H1 (cell line): ENCODE measurements at regions not wholly inside any gene's neighbourhood (a gene's known extent, or its start where the extent isn't known, plus 50 kb on each side); places are given as distances from the start of the nearest gene placed in this dataset.

Experiments
- CTCF ChIA-PET: fragments of 300-600 bp; sonication (Branson Sonifier 250); formaldehyde crosslinking; loops from one replicate; lab custom pipeline; 2021; ENCODE audit not compliant: partially characterized antibody; lab: Charles Lee
- POLR2A ChIA-PET: fragments of 300-600 bp; sonication (Branson Sonifier 250); formaldehyde crosslinking; loops from one replicate; lab custom pipeline; 2021; ENCODE audit warnings: inconsistent platforms; ENCODE audit not compliant: partially characterized antibody; lab: Charles Lee
- DNase-seq, 2 experiments: peaks; one replicate each; pipeline versions ENCODE4 v3.0.0 to v3.0.0-alpha.2; 2010 to 2022; ENCODE audit warnings: low spot score in 2 of 2, low read depth in 1 of 2, mixed read lengths in 1 of 2
- FAIRE-seq: peaks from 2 replicates; lab custom pipeline; 2011; peaks lifted over from hg19 to GRCh38; lab: Jason Lieb, UNC
- H2AFZ ChIP-seq: 2 replicates; pipeline ENCODE4 v1.8.1; 2012; ENCODE audit warnings: low read length, inconsistent platforms
- H2AK5ac ChIP-seq: 2 replicates; pipeline ENCODE4 v1.6.1; 2013; ENCODE audit warnings: low read depth, low read length
- H2BK120ac ChIP-seq: replicated peaks from 2 replicates; pipeline ENCODE3; 2013; ENCODE audit warnings: low read depth, low read length, inconsistent platforms
- H2BK12ac ChIP-seq: 2 replicates; pipeline ENCODE4 v1.6.1; 2013; ENCODE audit warnings: low read depth, low read length
- H2BK15ac ChIP-seq: 2 replicates; pipeline ENCODE4 v1.6.1; 2013; ENCODE audit warnings: low read length
- H2BK20ac ChIP-seq: 2 replicates; pipeline ENCODE4 v1.6.1; 2013; ENCODE audit warnings: low read length
- H2BK5ac ChIP-seq: 2 replicates; pipeline ENCODE4 v1.6.1; 2013; ENCODE audit warnings: low read depth, low read length
- H3K14ac ChIP-seq: 2 replicates; pipeline ENCODE4 v1.6.1; 2013; ENCODE audit warnings: inconsistent platforms; ENCODE audit not compliant: insufficient read length
- H3K18ac ChIP-seq: 2 replicates; pipeline ENCODE4 v1.6.1; 2013; ENCODE audit warnings: low read length; ENCODE audit errors: extremely low read depth
- H3K23ac ChIP-seq: 2 replicates; pipeline ENCODE4 v1.6.1; 2013; ENCODE audit warnings: inconsistent platforms; ENCODE audit not compliant: insufficient read length
- H3K23me2 ChIP-seq: 2 replicates; pipeline ENCODE4 v1.6.1; 2013; ENCODE audit warnings: low read depth, low read length
- H3K27ac ChIP-seq: 2 replicates; pipeline ENCODE4 v1.6.1; 2011; ENCODE audit warnings: low read depth, low read length, inconsistent platforms
- H3K27me3 ChIP-seq, 4 experiments: replicated peaks in 1 of 4; 1 replicate in 1 of 4; 2 replicates in 3 of 4; pipeline versions ENCODE4 v1.6.1 to v1.8.1; 2011 to 2013; ENCODE audit warnings: low read length in 3 of 4, mild to moderate bottlenecking in 3 of 4, inconsistent platforms in 2 of 4, mixed read lengths in 2 of 4, moderate library complexity in 1 of 4; ENCODE audit not compliant: control insufficient read depth in 3 of 4, insufficient read depth in 3 of 4; ENCODE audit errors: extremely low read depth in 1 of 4
- H3K36me3 ChIP-seq, 4 experiments: 2 replicates each; pipeline versions ENCODE4 v1.6.1 to v1.8.1; 2011 to 2013; ENCODE audit warnings: mild to moderate bottlenecking in 4 of 4, low read length in 3 of 4, moderate library complexity in 2 of 4, control low read depth in 1 of 4, inconsistent platforms in 1 of 4; ENCODE audit not compliant: insufficient read depth in 4 of 4, control insufficient read depth in 2 of 4
- H3K4ac ChIP-seq: replicated peaks from 2 replicates; pipeline ENCODE3; 2013; ENCODE audit warnings: low read length, low read depth, mixed read lengths, inconsistent platforms; ENCODE audit not compliant: insufficient read length
- H3K4me1 ChIP-seq, 4 experiments: replicated peaks in 1 of 4; 1 replicate in 1 of 4; 2 replicates in 3 of 4; pipeline versions ENCODE4 v1.6.1 to v1.8.1; 2011 to 2013; ENCODE audit warnings: low read length in 3 of 4, inconsistent platforms in 2 of 4, mixed read lengths in 1 of 4; ENCODE audit not compliant: insufficient read depth in 4 of 4, control insufficient read depth in 3 of 4
- H3K4me2 ChIP-seq, 2 experiments: 2 replicates each; pipeline versions ENCODE4 v1.6.1 to v1.8.1; 2011 to 2013; ENCODE audit warnings: low read depth in 2 of 2, low read length in 2 of 2, control low read depth in 1 of 2, inconsistent platforms in 1 of 2, mild to moderate bottlenecking in 1 of 2; ENCODE audit not compliant: insufficient read depth in 1 of 2
- H3K4me3 ChIP-seq, 4 experiments: fragments of 200-600, 300-600 bp in 1 of 4; sonication (generic), shearing (Covaris generic), sonication (Bioruptor Twin) in 1 of 4; 2 replicates each; pipeline versions ENCODE4 v1.5.1 to v1.8.1; 2011 to 2016; ENCODE audit warnings: low read length in 4 of 4, low read depth in 3 of 4, control low read depth in 2 of 4, inconsistent platforms in 2 of 4, mild to moderate bottlenecking in 2 of 4, mixed read lengths in 1 of 4, moderate library complexity in 1 of 4; ENCODE audit not compliant: insufficient read depth in 2 of 4; ENCODE audit errors: extremely low read depth in 1 of 4
- H3K56ac ChIP-seq: replicated peaks from 2 replicates; pipeline ENCODE3; 2013; ENCODE audit warnings: low read depth, mild to moderate bottlenecking, mixed read lengths, low read length, inconsistent platforms; ENCODE audit not compliant: insufficient read length
- H3K79me1 ChIP-seq: 2 replicates; pipeline ENCODE4 v1.6.1; 2013; ENCODE audit warnings: low read depth, low read length, control low read depth
- H3K79me2 ChIP-seq, 2 experiments: 2 replicates each; pipeline versions ENCODE4 v1.6.1 to v1.8.1; 2012 to 2013; ENCODE audit warnings: low read length in 2 of 2, mild to moderate bottlenecking in 2 of 2, inconsistent platforms in 1 of 2; ENCODE audit not compliant: insufficient read depth in 2 of 2, control insufficient read depth in 1 of 2
- H3K9ac ChIP-seq, 4 experiments: replicated peaks in 1 of 4; 1 replicate in 1 of 4; 2 replicates in 3 of 4; pipeline versions ENCODE4 v1.6.1 to v1.8.1; 2011 to 2013; ENCODE audit warnings: low read depth in 3 of 4, low read length in 3 of 4, control low read depth in 2 of 4, mild to moderate bottlenecking in 2 of 4, moderate library complexity in 2 of 4, inconsistent platforms in 1 of 4; ENCODE audit errors: extremely low read depth in 1 of 4
- H3K9me3 ChIP-seq, 2 experiments: 2 replicates each; pipeline versions ENCODE4 v1.6.1 to v1.8.1; 2012 to 2013; ENCODE audit warnings: mild to moderate bottlenecking in 2 of 2, moderate library complexity in 2 of 2, control low read depth in 1 of 2, inconsistent platforms in 1 of 2, low read depth in 1 of 2, low read length in 1 of 2, mixed read lengths in 1 of 2; ENCODE audit not compliant: insufficient read depth in 2 of 2
- H4K20me1 ChIP-seq, 2 experiments: replicated peaks in 1 of 2; 2 replicates each; pipeline versions ENCODE3 to v1.8.1; 2011 to 2013; ENCODE audit warnings: inconsistent platforms in 2 of 2, low read length in 2 of 2, mild to moderate bottlenecking in 1 of 2; ENCODE audit not compliant: insufficient read depth in 2 of 2, control insufficient read depth in 1 of 2
- H4K5ac ChIP-seq: 2 replicates; pipeline ENCODE4 v1.6.1; 2013; ENCODE audit warnings: low read length, low read depth, mixed read lengths, inconsistent platforms; ENCODE audit not compliant: insufficient read length
- H4K8ac ChIP-seq: 2 replicates; pipeline ENCODE4 v1.8.0; 2013; ENCODE audit warnings: mild to moderate bottlenecking, moderate library complexity, low read length, inconsistent platforms; ENCODE audit not compliant: insufficient read depth; ENCODE audit errors: extremely low read depth
- H4K91ac ChIP-seq: replicated peaks from 2 replicates; pipeline ENCODE3; 2013; ENCODE audit warnings: low read length, mixed read lengths, inconsistent platforms; ENCODE audit not compliant: insufficient read length
- CBX5 ChIP-seq: fragments of 300-800, 300-1000 bp; sonication (generic); IDR thresholded peaks from 2 replicates; pipeline ENCODE4 v1.7.1; 2016; ENCODE audit warnings: antibody characterized with exemption, low read length, low read depth
- CREB1 ChIP-seq: IDR thresholded peaks from 2 replicates; pipeline ENCODE4 v1.6.1; 2012; ENCODE audit warnings: inconsistent platforms
- EP300 ChIP-seq, 2 experiments: IDR thresholded peaks; 1 replicate in 1 of 2; 2 replicates in 1 of 2; pipeline ENCODE4 v1.6.1; 2011 to 2012; ENCODE audit warnings: low read depth in 2 of 2, low read length in 2 of 2, mild to moderate bottlenecking in 2 of 2, borderline replicate concordance in 1 of 2, inconsistent platforms in 1 of 2, moderate library complexity in 1 of 2
- JUN ChIP-seq: IDR thresholded peaks from 2 replicates; pipeline ENCODE4 v1.6.1; 2011; ENCODE audit warnings: low read depth, mild to moderate bottlenecking, improper control_type of control experiment, low read length
- JUND ChIP-seq: IDR thresholded peaks from 2 replicates; pipeline ENCODE4 v1.6.1; 2011; ENCODE audit warnings: mild to moderate bottlenecking, improper control_type of control experiment, low read length
- MAX ChIP-seq: IDR thresholded peaks from 2 replicates; pipeline ENCODE4 v1.6.1; 2012; ENCODE audit warnings: inconsistent platforms
- SIX5 ChIP-seq: IDR thresholded peaks from 2 replicates; pipeline ENCODE4 v1.6.1; 2011; ENCODE audit warnings: mild to moderate bottlenecking, low read depth, low read length
- SP4 ChIP-seq: IDR thresholded peaks from 2 replicates; pipeline ENCODE4 v1.6.1; 2012; ENCODE audit warnings: low read length, inconsistent platforms
- WGBS, 2 experiments: shearing (Covaris generic) in 1 of 2; methylation state at CpG; one replicate each; pipeline versions ENCODE4 v1.1.6 to v1.1.7; 2013 to 2015; ENCODE audit warnings: low lambda C conversion rate in 2 of 2, mixed read lengths in 2 of 2, inconsistent platforms in 1 of 2, low coverage in 1 of 2, missing lambda C conversion rate in 1 of 2; ENCODE audit not compliant: insufficient replicate concordance in 2 of 2, insufficient coverage in 1 of 2, insufficient read length in 1 of 2; ENCODE audit errors: extremely low coverage in 1 of 2, missing lambda C conversion rate in 1 of 2; 5-methylcytosine and 5-hydroxymethylcytosine counted together
- TF ChIP-seq, protein P1 (sequence below), 3 experiments: IDR thresholded peaks; 1 replicate in 2 of 3; 2 replicates in 1 of 3; pipeline versions ENCODE4 v1.5.1 to v1.6.1; 2011; ENCODE audit warnings: low read length in 3 of 3, mild to moderate bottlenecking in 3 of 3, inconsistent platforms in 2 of 3, low read depth in 1 of 3, moderate library complexity in 1 of 3; ENCODE audit not compliant: insufficient read depth in 1 of 3; ENCODE audit errors: control extremely low read depth in 1 of 3

DNA sequence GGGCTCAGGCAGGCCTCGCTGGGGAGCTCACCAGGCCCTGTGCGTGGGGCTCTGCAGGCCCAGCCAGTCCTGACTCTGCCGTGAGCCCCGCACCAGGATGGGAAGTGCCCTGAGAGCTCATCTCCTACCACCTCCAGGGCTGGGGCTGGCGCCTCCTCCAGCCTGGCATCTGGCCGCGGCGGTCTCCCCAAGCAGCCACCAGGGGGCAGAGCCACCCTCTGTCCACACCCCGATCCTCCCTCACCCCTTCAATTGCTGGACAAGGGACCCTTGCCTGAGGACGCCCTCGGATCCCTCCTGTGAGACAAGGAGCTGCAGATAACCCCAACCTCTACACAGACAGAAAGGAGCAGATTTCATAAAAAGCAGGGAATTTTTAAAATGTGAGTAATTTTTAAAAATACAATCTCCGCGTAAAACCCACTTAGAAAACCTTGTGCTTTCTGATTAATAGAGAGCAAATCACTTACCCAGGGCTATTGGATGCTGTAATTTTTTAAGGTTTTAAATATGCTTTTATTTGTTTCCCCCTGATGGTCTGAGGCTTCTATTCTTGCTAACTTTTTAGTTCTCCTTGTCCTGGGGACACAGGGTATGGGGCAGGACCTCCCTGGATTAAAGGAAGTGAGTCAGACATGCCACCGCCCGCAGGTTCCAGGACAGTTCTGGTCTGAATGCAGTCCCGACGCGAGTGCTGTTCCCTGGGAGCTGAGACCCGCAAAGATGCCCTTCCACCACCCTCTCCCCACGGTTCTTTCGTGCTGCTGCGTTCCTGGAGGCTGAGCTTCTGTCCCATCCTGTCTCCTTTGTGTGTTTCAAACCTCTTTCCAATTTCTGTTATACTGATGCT is 52.3 kb upstream of the CHRNA7 start:
- peak overlapping the region; percentile 55; the same call in 1 of the 2 replicates for H2BK12ac ChIP-seq
- H4K8ac ChIP-seq: peak overlapping the region; percentile 39; the same call in 1 of the 2 replicates
- no peak overlapping the region for H2BK15ac ChIP-seq
- no peak overlapping the region for H3K4ac ChIP-seq
- no peak overlapping the region for H3K27ac ChIP-seq
- CTCF ChIA-PET: interaction anchor here (0.6 to 4.6 kb wide), 44 partner anchors 9 to 489 kb away, joined by 3 to 52 read pairs (median 4); no protein-coding TSS in a partner anchor
- no peaks in the 10 kb centered on the region for H3K9me3 ChIP-seq
- peak in 1 of 2 experiments; percentile 92 for DNase-seq
- H2BK5ac ChIP-seq: no peak overlapping the region
- H4K20me1 ChIP-seq: peaks cover 0 to 11% of the 10 kb centered on the region in 2 experiments
- H3K18ac ChIP-seq: peak overlapping the region; percentile 85; the same call in 1 of the 2 replicates
- no peak overlapping the region for H3K9ac ChIP-seq
- H3K4me1 ChIP-seq: peaks cover 0 to 12% (median 4%) of the 10 kb centered on the region in 4 experiments; a peak in 5 of 7 replicates
- no peak overlapping the region for H3K56ac ChIP-seq
- FAIRE-seq: peak; percentile 50
- H3K14ac ChIP-seq: no peak overlapping the region
- H3K79me2 ChIP-seq: no peaks in the 10 kb centered on the region
- H3K4me3 ChIP-seq: peak overlapping the region in 1 of 4 experiments; percentile 27; a peak in 1 of 8 replicates
- peak overlapping the region; percentile 23 to 47 for H3K4me2 ChIP-seq
- no peak overlapping the region for H3K23ac ChIP-seq
- H2BK120ac ChIP-seq: no peak overlapping the region
- no peak overlapping the region for H2AK5ac ChIP-seq
- no peaks in the 10 kb centered on the region for H3K36me3 ChIP-seq
- 40% methylated on average over 18 of the region's 22 CpGs; no CpG with 5 or more reads in 1 of the 2 experiments for WGBS, 2 experiments
- H3K23me2 ChIP-seq: peaks cover 6% of the 10 kb centered on the region; the same call in 1 of the 2 replicates
- H4K5ac ChIP-seq: peak overlapping the region; percentile 48
- H4K91ac ChIP-seq: no peak overlapping the region
- POLR2A ChIA-PET: interaction anchor here (1.1 kb wide), 1 partner anchor 51 kb away, joined by 3 read pairs; no protein-coding TSS in a partner anchor
- no peak overlapping the region for H2BK20ac ChIP-seq
- peak overlapping the region; percentile 89 for H2AFZ ChIP-seq
- H3K79me1 ChIP-seq: no peaks in the 10 kb centered on the region; the same call in 1 of the 2 replicates
- peaks cover 0 to 13% (median 1%) of the 10 kb centered on the region in 4 experiments; a peak in 4 of 7 replicates for H3K27me3 ChIP-seq
- TF ChIP-seq, protein P1, sequence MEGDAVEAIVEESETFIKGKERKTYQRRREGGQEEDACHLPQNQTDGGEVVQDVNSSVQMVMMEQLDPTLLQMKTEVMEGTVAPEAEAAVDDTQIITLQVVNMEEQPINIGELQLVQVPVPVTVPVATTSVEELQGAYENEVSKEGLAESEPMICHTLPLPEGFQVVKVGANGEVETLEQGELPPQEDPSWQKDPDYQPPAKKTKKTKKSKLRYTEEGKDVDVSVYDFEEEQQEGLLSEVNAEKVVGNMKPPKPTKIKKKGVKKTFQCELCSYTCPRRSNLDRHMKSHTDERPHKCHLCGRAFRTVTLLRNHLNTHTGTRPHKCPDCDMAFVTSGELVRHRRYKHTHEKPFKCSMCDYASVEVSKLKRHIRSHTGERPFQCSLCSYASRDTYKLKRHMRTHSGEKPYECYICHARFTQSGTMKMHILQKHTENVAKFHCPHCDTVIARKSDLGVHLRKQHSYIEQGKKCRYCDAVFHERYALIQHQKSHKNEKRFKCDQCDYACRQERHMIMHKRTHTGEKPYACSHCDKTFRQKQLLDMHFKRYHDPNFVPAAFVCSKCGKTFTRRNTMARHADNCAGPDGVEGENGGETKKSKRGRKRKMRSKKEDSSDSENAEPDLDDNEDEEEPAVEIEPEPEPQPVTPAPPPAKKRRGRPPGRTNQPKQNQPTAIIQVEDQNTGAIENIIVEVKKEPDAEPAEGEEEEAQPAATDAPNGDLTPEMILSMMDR (IDR thresholded peaks at IDR 0.05; ENCODE audit: control extremely low read depth in 1 of 3, insufficient read depth in 1 of 3, low read depth in 1 of 3, low read length in 3 of 3): peak; percentile 92 to 96 (median 93)
- no peak for TF ChIP-seq SP4
- peak in 1 of 2 experiments; percentile 24; a peak in 1 of 3 replicates for TF ChIP-seq EP300 (IDR thresholded peaks at IDR 0.05; ENCODE audit: borderline replicate concordance in 1 of 2, low read depth in 2 of 2, low read length in 2 of 2)
- TF ChIP-seq CBX5: no peak
- no peak for TF ChIP-seq SIX5
- TF ChIP-seq CREB1: no peak
- TF ChIP-seq MAX: no peak
- no peak for TF ChIP-seq JUN
- TF ChIP-seq JUND: no peak
